K562 (cell line): ENCODE measurements at regions not wholly inside any gene's neighbourhood (a gene's known extent, or its start where the extent isn't known, plus 50 kb on each side); places are given as distances from the start of the nearest gene placed in this dataset.

ENCODE experiments used
- FOXA1 ChIP-seq: fragments of 450-650 bp; IDR thresholded peaks from 2 replicates; pipeline ENCODE4 v1.6.1; 2016; ENCODE audit warnings: mild to moderate bottlenecking, borderline replicate concordance
- HDAC3 ChIP-seq: fragments of 450-650 bp; IDR thresholded peaks from 2 replicates; pipeline ENCODE4 v1.6.1; 2018; ENCODE audit warnings: borderline replicate concordance, mild to moderate bottlenecking, moderate library complexity; ENCODE audit not compliant: partially characterized antibody
- NFE2 ChIP-seq: IDR thresholded peaks from 2 replicates; pipeline ENCODE4 v1.6.1; 2014; ENCODE audit warnings: antibody characterized with exemption, low read depth
- RAD51 ChIP-seq: fragments of 450-650 bp; IDR thresholded peaks from 2 replicates; pipeline ENCODE4 v1.7.1; 2016; ENCODE audit warnings: low read depth, mild to moderate bottlenecking, borderline replicate concordance
- ZNF23 ChIP-seq: fragments of 250-450 bp; sonication (Bioruptor Pico); IDR thresholded peaks from 2 replicates; pipeline ENCODE4 v1.4.0; 2020; ENCODE audit warnings: mild to moderate bottlenecking
- TF ChIP-seq, protein P1 (sequence below): sonication (generic); formaldehyde crosslinking; IDR thresholded peaks from 2 replicates; pipeline ENCODE4 v1.9.0; 2022; ENCODE audit warnings: mild to moderate bottlenecking, missing genetic modification reagents

DNA sequence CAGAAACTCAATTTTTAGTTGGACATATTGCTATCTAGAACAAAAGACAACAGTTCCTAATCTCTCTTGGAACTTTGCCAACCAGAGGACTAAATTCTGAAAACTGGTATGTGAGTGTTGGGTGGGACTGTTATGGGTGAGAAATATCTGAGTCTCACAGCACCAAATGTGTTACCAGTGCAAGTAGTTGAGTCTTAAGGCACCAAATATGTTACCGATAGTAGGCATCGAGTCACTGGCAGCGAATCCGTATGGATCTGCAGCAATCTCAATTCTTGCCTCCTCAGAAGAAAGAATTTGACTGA, 575.2 kb downstream of the DACH1 start:
- TF ChIP-seq FOXA1 (no peak), NFE2 (no peak), HDAC3 (no peak), RAD51 (no peak), ZNF23 (no peak)
- TF ChIP-seq, protein P1, sequence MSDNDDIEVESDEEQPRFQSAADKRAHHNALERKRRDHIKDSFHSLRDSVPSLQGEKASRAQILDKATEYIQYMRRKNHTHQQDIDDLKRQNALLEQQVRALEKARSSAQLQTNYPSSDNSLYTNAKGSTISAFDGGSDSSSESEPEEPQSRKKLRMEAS (CRISPR knock-in tag) = no peak
